SHP77 treated with DMSO at 0.1 percent for 48 hours (cell line): ENCODE measurements at regions not wholly inside any gene's neighbourhood (a gene's known extent, or its start where the extent isn't known, plus 50 kb on each side); places are given as distances from the start of the nearest gene placed in this dataset.

Experiments used
- DNase-seq: peaks from one replicate; lab custom pipeline; 2025; lab: John Stamatoyannopoulos, UW

- DNase-seq: no peak
Observed at GRCh38 chr3:168386301-168386700, 290.6 kb upstream of the GOLIM4 start.

DNA sequence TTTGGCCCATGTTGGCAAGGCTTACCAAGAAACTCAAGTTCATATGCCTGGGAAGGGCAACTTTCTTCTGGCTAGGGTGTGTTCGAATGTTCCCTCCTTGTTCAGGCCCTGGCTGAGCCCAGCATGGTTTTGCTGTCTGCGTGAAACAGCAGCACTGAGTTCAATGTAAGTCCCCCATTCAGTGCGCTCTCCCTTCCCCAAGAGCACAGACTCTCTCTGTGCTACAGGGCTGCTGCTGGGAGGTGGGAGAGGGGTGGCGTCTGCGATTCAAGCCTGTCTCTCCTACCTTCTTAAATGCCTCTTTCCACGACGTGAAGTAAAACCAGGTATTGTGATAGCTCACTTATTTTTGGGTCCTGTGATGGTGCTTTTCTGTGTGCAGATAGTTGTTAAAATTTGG lies 289.3 kb upstream of the GOLIM4 start:
- DNase-seq: no peak

- no peak for DNase-seq
Observed at GRCh38 chr3:168383573-168383972, 287.8 kb upstream of the GOLIM4 start.

DNA sequence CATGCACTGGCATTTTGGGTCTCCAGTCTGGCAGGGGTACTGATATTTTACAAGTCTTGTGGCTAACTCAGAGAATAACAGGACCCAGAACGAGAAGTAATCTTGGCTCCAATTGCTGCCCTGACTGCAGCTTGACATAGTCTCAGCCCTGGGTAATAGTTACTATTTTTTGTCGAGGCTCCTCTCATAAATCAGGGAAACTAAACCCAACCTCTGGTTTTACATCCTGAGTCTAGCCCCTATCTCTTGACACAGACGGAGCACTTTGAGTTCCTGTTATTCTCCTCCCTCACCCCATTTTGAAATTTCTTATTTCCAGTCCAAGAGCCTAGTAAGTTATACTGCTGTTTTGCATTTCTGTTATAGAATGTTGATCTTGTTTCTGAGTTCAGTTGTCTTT lies 276.1 kb upstream of the GOLIM4 start:
- DNase-seq: no peak

DNA sequence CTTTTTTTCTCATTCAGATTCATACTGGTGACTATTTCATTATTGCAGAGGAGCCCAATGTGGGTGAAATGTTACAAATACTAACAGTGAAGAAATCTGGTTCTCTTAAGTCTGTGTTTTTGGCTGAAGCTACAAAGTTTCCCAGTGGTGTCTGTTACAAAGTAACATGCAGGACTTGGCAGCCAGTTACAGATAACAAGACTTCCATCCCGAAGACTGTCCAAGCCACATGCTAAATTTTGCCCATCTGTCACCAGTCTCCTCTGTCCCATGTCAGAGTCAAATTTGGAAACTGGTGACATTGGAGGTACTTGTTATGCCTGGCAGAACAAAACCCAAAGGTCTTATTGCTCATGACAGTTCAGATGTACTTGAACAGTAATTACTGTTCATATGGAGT lies 269.2 kb upstream of the GOLIM4 start:
- DNase-seq: no peak

DNA sequence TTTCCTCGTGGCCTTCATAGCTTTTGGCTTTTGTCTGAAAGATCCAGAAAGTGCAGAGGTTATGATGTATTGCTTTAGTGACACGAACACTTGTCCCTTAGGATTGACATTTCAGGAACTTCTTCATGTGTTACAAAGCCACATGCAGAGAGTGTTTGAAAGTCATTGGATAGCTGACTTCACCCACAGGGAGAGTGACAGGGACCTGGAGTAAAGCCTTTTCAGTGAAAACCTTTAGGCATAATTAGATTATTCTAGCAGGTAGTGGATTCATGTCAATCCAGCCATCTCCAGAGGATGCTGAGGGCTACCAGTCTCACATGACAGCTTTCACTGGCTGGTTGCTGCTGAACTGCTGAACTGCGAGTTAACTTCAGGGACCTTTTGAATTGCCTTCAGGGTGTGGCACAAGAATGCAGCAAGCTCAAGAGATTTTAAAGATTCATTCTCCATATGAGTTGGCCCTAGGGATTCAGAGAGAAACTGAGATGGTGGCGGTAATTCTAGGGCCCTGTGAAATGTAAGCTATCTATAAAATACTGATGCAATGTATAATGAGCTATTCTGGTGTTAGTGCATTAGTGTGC lies 267.0 kb upstream of the GOLIM4 start:
- no peak for DNase-seq

GRCh38 chr3:168362156-168362555 lies 266.4 kb upstream of the GOLIM4 start:
- DNase-seq: no peak

GRCh38 chr3:168360993-168361392 lies 265.3 kb upstream of the GOLIM4 start:
- no peak for DNase-seq

DNA sequence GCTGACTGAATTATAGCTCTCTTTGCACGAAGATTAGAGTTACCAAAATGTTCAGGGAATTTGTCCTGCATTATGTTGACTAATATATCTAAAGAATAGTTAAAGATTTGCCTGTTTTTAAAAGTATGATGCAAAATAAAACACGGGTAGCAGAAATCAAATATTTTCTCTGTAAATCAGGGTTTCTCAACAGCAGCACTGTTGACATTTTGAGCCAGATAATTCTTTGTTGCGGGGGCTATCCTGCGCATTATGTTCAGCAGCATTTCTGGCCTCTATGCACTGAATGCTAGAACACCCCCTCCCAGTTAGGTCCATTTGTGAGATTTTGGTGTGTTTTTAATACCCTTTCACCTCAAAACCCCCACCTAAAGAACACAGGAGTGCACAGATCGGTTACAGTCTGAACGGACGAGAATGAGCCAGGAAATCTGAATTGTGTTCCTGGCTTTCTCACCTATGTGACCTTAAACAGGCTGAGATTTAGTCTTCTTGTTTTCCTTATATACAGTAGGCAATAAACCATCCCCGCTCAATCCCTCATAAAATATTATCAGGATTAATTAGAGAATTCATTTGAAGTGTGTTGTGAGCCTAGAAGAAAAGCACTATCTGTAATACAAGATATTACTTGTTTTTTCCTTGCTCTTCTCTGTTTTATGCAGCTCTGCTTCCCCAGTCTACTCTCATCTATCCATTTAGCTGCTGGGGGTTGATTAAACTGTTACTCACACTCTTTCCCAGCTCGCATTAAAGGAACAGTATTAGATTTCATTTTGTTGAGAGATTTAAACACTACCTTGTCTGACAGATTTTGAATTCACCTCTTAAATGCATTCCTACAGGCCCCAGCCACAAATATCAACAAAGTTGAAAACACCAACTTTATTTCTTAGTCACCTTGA lies 247.5 kb upstream of the GOLIM4 start:
- no peak for DNase-seq

GRCh38 chr3:168341956-168342936 lies 246.5 kb upstream of the GOLIM4 start:
- DNase-seq: no peak

DNA sequence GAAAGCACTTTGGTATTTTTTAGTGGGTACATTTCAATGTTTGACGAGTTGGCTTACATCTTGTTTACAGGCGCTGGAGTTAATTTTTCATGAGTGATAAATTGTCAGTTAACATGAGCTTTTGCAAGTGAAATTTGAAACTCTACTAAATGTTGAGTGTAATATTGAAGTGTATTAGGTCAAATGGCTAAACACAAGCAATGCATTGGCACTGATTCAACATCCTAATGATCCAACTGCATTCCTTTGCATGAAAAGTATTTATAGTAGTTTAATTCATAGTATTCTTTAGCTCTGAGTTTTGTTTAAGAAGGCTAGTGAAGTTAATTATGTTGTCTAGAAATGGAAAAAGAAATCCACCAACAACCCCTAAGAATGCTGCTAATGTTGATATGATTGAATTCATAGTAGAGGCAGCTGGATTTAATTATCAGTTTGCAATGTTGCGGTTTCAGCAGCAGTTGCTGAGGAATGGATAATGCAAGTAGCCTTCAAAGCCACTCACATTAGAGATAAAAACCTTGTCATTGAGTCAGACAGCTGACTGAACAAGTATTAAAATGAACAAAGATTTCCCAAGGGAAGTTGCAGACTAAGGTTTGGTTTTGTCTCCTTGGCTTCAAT lies 245.6 kb upstream of the GOLIM4 start:
- DNase-seq: no peak

GRCh38 chr3:168338161-168338560 lies 242.4 kb upstream of the GOLIM4 start:
- DNase-seq: no peak

DNA sequence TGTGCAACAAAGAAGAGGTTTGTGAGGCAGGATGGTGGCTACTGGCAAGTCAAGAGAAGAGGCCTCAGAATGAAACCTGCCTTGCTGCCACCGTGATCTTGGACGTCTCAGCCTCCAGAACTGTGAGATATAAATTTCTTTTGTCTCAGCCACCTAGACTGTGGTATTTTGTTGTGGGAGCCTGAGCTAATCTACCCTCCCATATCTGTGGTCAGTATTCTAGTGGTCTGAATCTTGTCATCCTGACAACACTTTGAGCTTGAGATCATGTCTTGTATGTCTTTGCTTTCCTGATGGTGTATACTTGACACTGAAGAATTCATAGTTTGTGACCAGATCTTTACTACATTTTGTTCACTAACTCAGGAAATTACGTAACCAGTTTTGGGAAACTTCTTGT lies 240.6 kb upstream of the GOLIM4 start:
- DNase-seq: no peak

DNA sequence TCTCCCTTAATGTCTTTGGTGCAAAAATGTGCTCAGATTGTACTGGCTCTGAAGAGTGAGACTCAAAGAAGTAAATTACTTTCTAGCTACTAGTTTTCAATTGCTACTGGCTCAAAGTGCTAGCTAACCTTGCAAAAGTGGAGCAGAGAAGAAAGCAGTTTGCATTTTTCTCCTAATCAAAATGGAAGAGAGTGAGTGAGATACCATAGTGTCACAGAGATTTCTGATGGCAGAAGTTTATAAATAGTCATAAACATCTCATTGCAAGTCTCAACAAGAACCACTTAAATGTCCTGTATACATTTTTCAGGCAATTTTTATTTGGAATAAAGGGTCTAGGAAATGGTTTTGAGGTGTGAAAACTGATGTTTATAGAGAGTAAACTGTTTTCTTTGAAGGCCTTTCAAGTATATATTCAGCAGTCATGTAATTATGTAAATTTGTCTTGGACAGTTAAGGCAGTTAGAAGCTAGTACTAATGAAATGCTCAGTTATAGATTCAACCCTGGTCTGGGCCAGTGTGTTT lies 237.7 kb upstream of the GOLIM4 start:
- DNase-seq: no peak

DNA sequence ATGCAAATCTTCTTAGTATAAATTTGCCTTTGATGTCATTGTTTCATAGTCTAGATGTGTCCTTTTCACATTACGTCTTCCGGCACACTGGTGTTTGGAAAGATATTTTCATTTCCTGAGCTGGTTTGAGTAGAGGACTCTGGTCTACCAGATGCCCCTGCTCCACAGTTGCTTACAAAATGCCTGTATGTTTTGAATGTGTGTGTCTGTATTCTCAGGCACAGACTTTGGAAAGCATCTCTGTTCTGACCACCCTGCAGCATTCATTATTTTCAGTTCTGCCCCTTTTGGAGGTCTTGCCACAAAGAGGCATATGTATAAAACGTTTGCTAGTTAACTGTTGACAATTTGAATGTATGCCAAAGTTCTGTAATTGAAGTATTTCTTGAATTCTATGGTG lies 236.0 kb upstream of the GOLIM4 start:
- no peak for DNase-seq

- no peak for DNase-seq
Observed at GRCh38 chr3:168330983-168331382, 235.3 kb upstream of the GOLIM4 start.

DNA sequence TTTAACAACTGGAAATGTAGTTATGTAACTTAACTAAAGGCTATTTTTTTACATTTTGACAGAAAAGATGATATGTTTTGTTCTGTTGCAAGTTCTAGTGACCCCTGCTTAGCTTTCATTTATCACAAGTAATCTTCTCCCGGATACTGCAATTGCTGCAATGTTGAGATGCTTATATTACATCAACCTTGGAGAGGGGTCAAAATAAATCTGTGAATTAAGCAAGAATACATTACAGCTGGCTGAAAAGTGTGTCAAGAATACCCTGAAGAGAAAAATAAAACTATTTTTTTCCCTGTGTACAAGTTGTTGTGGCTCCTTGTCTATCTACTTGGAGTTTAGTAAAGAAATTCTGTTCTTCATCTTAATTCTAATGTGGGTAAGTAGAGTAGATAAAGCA lies 232.1 kb upstream of the GOLIM4 start:
- no peak for DNase-seq

DNA sequence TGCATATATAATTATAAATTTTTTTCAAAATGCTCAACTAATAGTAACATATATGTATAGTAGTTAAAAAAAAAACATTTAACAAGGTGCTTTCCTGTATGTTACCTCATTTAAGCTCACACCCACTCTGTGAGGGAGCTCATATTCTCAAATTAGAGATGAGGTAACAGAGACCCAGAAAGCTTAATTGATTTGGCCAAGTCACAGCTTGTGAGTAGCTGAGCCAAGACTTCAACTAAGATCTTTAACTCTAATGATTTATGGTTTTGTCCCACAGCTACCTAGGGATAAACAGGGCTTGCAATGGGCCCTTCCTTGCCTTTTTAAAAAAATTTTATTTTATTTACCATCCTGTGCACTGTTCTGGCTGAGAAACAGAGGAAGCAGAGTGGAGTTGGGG lies 230.0 kb upstream of the GOLIM4 start:
- no peak for DNase-seq

- no peak for DNase-seq
Observed at GRCh38 chr3:168322941-168323340, 227.2 kb upstream of the GOLIM4 start.

- DNase-seq: no peak
Observed at GRCh38 chr3:168314166-168314565, 218.4 kb upstream of the GOLIM4 start.

DNA sequence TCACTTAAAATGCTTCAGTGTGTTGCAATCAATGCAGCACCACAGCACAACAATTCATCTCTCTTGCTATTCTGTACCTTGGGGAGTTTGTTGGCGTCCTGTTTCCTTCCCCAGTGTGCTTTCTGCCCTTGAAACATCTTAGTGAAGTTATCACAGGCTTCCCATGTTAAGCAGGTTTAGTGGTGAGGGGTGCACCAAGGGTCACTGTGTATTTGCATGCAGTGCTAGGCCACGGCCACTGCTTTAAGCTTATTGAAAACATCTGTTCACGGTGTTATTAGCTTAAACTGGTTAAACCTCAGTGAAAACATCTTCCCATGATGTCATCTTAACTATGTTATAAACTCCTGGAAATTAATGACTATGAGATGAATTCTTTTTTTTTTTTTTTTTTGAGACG lies 217.3 kb upstream of the GOLIM4 start:
- no peak for DNase-seq

GRCh38 chr3:168307893-168308292 lies 212.2 kb upstream of the GOLIM4 start:
- no peak for DNase-seq
